ENCODE measurements at regions not wholly inside any gene's neighbourhood (a gene's known extent, or its start where the extent isn't known, plus 50 kb on each side); places are given as distances from the start of the nearest gene placed in this dataset.
"Not testable (repeated sequence)": the region's sequence is repeated elsewhere in the genome, so short reads cannot be mapped to it uniquely, and the experiment has no call there.

DNA sequence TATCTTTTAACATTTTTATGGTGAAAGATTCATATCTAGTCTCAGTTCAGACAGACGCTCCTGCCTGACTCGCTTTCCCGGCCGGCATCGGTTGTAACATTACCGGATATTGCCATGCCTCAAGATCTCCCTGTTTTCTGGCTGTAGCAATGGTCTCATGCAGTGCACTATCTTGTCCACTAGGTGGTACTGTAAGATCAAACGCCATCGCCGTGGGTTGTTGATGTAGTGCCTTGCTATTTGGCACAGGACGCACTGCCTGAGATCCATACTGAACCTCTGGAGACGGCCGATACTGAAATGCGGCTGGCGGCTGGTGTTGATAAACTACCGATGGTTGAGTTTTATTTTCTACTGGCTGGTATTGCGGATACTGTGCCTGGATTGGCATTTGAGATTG lies 75.9 kb upstream of the ZNF195 start:
- not testable (repeated sequence) for H3K27ac Mint-ChIP-seq; H3K9me3 Mint-ChIP-seq; H3K36me3 Mint-ChIP-seq (ENCODE audit: low read depth); H3K27me3 Mint-ChIP-seq (ENCODE audit: low read depth, poor library complexity)
- peak; percentile 52 for DNase-seq
- H3K4me3 Mint-ChIP-seq: peak overlapping the region; percentile 54
- TF ChIP-seq, protein P1, sequence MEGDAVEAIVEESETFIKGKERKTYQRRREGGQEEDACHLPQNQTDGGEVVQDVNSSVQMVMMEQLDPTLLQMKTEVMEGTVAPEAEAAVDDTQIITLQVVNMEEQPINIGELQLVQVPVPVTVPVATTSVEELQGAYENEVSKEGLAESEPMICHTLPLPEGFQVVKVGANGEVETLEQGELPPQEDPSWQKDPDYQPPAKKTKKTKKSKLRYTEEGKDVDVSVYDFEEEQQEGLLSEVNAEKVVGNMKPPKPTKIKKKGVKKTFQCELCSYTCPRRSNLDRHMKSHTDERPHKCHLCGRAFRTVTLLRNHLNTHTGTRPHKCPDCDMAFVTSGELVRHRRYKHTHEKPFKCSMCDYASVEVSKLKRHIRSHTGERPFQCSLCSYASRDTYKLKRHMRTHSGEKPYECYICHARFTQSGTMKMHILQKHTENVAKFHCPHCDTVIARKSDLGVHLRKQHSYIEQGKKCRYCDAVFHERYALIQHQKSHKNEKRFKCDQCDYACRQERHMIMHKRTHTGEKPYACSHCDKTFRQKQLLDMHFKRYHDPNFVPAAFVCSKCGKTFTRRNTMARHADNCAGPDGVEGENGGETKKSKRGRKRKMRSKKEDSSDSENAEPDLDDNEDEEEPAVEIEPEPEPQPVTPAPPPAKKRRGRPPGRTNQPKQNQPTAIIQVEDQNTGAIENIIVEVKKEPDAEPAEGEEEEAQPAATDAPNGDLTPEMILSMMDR (IDR thresholded peaks at IDR 0.05): peak; percentile 81
- peaks cover 32% of the 10 kb centered on the region for H3K4me1 Mint-ChIP-seq

DNA sequence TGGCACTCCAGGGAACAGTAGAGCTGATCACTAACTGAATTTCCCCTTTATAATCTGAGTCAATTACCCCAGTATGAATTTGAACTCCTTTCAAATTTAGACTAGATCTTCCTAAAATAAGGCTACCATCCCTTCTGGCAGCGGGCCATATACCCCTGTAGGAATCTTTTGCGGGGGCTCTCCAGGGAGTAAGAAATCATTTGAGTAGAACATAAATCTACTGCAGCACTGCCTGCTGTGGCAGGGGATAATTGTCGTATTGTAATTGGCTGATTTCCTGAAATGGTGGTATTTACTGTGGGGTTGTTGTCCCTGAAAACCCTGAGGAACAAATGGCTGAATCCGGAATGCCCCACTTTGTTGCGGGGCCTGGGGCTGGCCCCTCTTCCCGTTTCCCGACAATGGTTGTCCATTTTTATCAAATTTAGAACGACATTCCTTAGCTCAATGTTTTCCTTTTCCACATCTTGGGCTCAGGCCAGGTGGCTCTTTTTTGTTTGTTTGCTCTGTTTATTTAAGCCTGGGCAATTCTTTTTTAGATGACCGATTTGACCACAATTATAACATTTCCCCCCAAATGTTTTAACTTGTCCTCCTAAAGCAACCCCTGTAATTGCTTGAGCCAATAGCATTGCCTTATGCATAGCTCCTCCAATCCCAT lies 74.8 kb upstream of the ZNF195 start:
- not testable (repeated sequence) for DNase-seq; H3K27me3 Mint-ChIP-seq (ENCODE audit: low read depth, poor library complexity); H3K9me3 Mint-ChIP-seq; H3K27ac Mint-ChIP-seq; H3K4me3 Mint-ChIP-seq; H3K36me3 Mint-ChIP-seq (ENCODE audit: low read depth)
- peaks cover 32% of the 10 kb centered on the region for H3K4me1 Mint-ChIP-seq

DNA sequence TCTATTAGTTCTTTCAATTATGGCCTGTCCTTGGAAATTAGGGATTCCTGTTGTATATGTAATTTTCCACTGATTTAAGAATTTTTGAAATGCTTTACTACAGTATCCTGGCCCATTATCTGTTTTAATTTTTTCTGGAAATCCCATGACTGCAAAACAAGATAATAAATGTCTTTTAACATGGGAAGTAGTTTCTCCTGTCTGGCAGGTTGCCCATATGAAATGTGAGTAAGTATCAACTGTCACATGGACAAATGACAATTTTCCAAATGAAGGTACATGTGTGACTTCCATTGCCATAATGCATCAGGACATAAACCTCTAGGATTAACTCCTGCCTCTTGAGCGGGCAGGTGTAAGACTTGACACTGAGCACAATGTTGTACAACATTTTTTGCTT lies 71.9 kb upstream of the ZNF195 start:
- H3K27me3 Mint-ChIP-seq (ENCODE audit: low read depth, poor library complexity); H3K9me3 Mint-ChIP-seq; H3K36me3 Mint-ChIP-seq (ENCODE audit: low read depth); H3K27ac Mint-ChIP-seq; H3K4me3 Mint-ChIP-seq; DNase-seq: not testable (repeated sequence)
- H3K4me1 Mint-ChIP-seq: peaks cover 26% of the 10 kb centered on the region

DNA sequence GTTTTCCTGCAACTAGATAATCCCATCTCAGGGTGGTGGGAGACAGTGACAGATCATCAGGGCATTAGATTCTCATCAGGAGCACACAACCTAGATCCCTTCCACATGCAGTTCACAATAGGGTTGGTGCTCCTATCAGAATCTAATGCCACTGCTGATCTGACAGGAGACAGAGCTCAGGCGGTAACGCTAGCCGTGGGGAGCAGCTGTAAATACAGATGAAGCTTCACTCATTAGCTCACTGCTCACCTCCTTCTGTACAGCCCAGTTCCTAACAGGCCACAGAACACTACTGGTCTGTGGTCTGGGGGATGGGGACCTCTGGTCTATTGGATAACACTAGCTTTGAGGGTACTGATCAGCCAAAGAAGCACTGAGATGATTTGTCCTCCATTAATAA lies 66.6 kb upstream of the ZNF195 start:
- H3K36me3 Mint-ChIP-seq (ENCODE audit: low read depth); H3K27ac Mint-ChIP-seq; H3K4me3 Mint-ChIP-seq; DNase-seq; H3K9me3 Mint-ChIP-seq; H3K4me1 Mint-ChIP-seq: not testable (repeated sequence)
- H3K27me3 Mint-ChIP-seq (ENCODE audit: low read depth, poor library complexity): peaks cover 22% of the 10 kb centered on the region

DNA sequence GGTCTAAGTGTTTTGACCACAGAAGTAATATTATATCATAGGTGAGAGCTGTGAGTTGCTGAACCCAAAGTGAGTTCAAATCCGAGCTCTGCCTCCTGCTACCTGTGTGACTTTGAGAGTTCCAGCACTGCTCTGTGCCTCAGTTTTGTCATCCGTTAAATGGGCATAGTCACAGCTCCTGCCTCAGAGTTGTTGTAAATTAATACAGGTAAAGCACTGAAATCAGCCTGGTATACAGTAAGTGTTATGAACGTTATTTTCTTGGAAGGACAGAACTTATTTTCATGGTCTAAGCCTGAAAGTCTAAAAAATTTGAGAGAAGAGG lies 65.4 kb upstream of the ZNF195 start:
- H3K36me3 Mint-ChIP-seq (ENCODE audit: low read depth); H3K9me3 Mint-ChIP-seq; H3K27ac Mint-ChIP-seq; H3K4me3 Mint-ChIP-seq; DNase-seq; H3K4me1 Mint-ChIP-seq: not testable (repeated sequence)
- peaks cover 30% of the 10 kb centered on the region for H3K27me3 Mint-ChIP-seq (ENCODE audit: low read depth, poor library complexity)

DNA sequence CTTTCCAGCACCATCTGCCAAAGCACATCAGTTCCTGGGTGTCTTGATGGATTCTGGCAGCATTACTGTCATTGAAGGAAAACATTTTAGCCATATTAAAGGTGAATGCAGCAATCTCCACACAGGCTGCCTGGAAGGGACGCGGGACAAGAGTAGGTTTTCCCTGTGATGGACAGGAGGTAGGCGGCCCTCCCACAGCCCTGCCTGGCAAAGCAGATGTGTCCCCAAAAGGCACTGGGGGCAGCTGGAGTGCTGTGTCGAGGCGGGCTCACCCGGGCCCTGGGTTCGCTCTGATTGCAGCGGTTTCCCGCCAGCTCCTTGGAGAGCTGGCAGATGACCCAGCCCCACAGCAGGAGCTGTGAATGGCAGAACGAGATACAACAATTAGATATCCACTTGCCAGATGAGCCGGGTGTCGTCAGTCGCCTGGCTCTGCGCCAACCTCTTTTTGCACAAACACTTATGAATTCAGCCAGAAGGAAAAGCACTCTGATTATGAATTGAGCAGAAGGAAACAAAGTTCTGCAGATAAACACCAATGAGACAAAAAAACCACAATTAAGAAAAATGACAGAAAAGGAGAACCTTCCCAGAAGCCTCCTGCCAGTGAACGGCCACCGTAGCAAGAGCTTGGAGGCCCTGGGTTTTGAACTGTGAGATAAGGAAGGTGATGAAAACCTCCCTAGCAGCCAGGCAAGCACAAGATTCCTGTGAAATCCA lies 64.9 kb upstream of the ZNF195 start:
- H3K27ac Mint-ChIP-seq; H3K4me3 Mint-ChIP-seq; H3K9me3 Mint-ChIP-seq; DNase-seq; H3K36me3 Mint-ChIP-seq (ENCODE audit: low read depth); H3K4me1 Mint-ChIP-seq: not testable (repeated sequence)
- peaks cover 33% of the 10 kb centered on the region for H3K27me3 Mint-ChIP-seq (ENCODE audit: low read depth, poor library complexity)

DNA sequence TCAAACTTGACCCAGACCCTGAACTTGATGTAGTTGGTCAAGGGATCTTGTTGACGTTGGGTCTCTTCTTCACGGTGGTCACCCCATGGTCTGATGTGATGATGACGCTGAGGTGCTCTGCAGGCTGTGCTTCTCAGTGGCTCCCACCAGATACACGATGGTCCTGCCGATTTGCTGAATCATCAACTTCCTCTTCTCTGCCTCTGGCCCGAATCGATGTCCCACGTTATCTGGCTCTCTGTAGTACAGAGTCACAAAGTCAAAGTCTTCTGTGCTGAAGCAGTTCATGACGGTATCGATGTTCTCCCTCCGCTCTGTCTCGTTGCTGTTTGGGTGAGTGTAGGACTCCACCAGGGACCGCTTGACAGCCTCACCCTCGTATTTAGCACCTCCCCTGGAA lies 58.5 kb upstream of the ZNF195 start:
- peaks cover 12% of the 10 kb centered on the region for H3K27me3 Mint-ChIP-seq (ENCODE audit: low read depth, poor library complexity)
- H3K36me3 Mint-ChIP-seq (ENCODE audit: low read depth); H3K4me3 Mint-ChIP-seq; H3K4me1 Mint-ChIP-seq; DNase-seq; H3K27ac Mint-ChIP-seq; H3K9me3 Mint-ChIP-seq: not testable (repeated sequence)

DNA sequence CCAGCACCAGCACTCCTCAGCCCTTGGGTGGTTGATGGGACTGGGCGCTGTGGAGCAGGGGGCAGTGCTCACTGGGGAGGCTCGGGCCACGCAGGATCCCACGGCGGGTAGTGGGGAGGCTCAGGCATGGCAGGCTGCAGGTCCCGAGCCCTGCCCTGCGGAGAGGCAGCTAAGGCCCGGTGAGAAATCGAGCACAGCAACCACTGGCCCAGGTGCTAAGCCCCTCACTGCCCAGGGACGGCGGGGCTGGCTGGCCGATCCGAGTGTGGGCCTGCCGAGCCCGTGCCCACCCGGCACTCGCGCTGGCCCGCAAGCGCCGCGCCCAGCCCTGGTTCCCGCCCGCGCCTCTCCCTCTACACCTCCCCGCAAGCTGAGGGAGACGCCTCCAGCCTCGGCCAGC lies 56.0 kb upstream of the ZNF195 start:
- Mint-ChIP-seq H3K27ac (no peak overlapping the region), H3K36me3 (ENCODE audit: low read depth) (no peaks in the 10 kb centered on the region), H3K27me3 (ENCODE audit: low read depth, poor library complexity) (peaks cover 9% of the 10 kb centered on the region), H3K4me1 (peaks cover 9% of the 10 kb centered on the region), H3K4me3 (no peak overlapping the region), H3K9me3 (no peaks in the 10 kb centered on the region)
- no peak for DNase-seq
- TF ChIP-seq, protein P1 (IDR thresholded peaks at IDR 0.05): no peak

DNA sequence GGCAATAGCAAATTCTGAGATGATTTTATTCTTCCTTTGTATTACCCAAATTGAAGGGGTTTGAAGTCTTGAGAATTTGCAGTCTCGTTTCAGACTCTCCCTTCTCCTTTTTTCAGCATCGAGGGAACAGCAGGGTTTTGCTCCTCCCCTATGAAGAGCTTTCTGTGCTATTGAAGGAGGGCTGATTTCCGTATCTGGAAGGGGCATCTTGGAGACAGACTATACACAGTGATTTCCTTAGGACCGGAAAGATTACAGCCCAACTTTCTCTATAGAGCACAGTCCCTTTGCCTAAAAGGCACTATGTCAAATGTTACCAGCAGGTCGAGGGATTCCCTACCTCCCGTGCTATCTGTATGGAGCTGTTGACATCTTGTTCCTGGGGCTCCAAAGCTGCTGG lies 50.2 kb upstream of the ZNF195 start:
- not testable (repeated sequence) for H3K4me3 Mint-ChIP-seq; H3K36me3 Mint-ChIP-seq (ENCODE audit: low read depth); H3K27ac Mint-ChIP-seq; H3K9me3 Mint-ChIP-seq; H3K27me3 Mint-ChIP-seq (ENCODE audit: low read depth, poor library complexity); DNase-seq
- H3K4me1 Mint-ChIP-seq: peaks cover 36% of the 10 kb centered on the region

Data from nephron progenitor cell (in vitro differentiated cells).